HUDEP-2 (cell line): ENCODE measurements at regions not wholly inside any gene's neighbourhood (a gene's known extent, or its start where the extent isn't known, plus 50 kb on each side); places are given as distances from the start of the nearest gene placed in this dataset.
"Not testable (repeated sequence)": the region's sequence is repeated elsewhere in the genome, so short reads cannot be mapped to it uniquely, and the experiment has no call there.

Experiments used
- DNase-seq, 76 experiments: peaks; one replicate each; lab custom pipeline; 2025; ENCODE audit not compliant: unreplicated experiment in 76 of 76; lab: John Stamatoyannopoulos, UW

DNA sequence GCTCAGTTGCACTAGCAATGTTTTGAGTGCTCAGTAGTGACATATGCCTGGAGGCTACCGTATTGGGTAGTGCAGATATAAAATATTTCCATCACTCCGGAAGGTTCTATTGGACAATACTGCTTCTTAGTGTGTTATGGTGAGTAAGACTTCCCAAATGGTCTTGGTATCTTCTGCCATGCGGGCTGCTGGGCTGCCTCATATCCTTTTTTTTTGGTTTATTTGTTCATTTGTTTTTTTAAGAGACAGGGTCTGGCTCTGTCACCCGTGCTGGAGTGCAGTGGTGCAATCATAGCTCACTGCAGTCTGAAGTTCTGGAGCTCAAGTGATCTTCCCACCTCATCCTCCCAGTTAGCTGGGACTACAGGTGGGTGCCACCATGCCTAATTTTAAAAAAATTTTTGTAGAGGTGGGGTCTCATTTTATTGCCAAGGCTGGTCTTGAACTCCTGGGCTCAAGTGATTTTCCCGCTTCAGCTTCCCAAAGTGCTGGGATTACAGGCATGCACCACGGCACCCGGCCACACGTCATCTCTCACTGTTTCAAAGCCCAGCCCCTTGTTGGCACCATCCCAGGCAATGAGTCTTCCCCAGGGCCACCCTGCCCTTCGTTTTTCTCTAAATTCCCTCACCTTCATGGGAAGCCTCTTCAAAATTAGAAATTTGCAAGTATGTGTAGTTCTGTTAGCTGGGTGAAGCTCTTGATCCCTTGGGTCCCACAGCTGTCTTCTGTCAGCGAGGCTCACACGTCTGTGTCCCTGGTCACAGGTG lies 111.0 kb upstream of the KLF14 start:
- no peak for DNase-seq

- DNase-seq: no peak
Observed at GRCh38 chr7:130845581-130846085, 111.6 kb upstream of the KLF14 start.

DNA sequence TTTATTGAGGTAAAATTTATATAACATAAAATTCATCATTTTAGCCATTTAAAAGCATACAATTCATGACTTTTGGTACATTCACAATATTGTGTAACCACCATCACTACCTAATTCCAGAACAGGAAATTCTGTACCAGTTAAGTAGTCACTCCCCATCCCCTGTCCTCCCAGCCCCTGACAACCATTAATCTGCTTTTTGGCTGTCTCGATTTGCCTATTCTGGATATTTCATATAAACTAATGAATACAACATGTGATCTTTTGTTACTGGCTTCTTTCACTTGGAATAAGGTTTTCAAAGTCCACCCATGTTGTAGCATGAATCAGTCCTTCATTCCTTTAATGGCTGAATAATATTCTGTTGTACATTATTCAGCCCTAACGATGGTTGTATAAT lies 115.6 kb upstream of the KLF14 start:
- DNase-seq: no peak

DNA sequence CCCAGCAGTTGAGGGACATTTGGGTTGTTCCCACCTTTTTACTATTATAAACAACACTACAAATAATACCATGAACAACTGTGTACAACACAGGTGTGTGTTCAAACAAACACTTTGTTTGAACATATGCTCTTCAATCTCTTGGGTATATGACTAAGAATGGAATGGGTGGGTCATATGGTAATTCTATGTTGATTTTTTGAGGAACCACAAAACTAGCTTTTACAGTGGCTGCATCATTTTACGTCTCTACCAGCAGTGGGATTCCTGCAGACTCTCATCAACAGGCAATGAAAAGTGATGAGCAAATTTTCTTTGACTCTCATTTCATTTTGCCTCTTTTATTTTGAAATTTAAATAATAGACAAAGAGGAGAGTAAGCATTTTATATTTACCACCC lies 116.9 kb upstream of the KLF14 start:
- DNase-seq: no peak

DNA sequence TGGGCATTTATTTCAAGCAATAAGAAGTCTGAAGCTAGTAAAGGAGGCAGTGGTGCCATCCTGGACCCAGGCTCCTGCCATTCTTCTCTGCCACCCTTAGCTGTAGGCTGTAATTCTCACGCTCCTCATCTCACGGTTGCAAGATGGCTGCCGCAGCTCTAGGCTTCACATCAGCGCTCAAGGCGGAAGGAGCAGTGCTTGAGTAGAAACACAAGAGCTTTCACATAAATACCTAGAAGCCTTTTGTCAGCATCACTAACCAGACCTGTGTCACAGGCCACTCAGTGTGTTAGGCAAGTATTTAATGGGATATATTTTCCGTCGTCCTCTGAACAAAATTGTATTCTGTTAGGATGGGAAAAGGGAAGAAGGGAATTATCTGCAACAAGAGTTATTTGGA lies 118.9 kb upstream of the KLF14 start:
- DNase-seq: no peak

- DNase-seq: no peak
Observed at GRCh38 chr7:130853503-130854279, 119.7 kb upstream of the KLF14 start.

GRCh38 chr7:130854481-130854880 lies 120.5 kb upstream of the KLF14 start:
- DNase-seq: no peak

DNA sequence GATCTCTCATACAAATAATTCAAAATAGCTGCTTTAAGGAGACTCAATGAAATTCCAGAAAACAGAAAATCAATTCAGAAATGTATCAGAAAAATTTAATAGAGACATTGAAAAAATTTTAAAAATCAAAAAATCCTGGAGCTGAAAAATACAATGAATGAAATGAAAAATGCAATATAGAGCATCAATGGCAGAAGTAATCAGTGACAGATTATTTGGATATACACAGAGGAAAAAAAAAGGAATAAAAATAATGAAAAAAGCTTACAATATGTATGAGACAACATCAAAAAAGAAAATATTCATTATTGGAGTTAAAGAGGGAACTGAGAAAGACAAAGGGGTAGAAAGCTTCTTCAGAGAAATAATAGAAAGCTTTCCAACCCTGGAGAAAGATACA lies 122.9 kb upstream of the KLF14 start:
- DNase-seq: no peak

- not testable (repeated sequence) for DNase-seq
Observed at GRCh38 chr7:130860832-130861231, 126.8 kb upstream of the KLF14 start.

- peak in 7 of 76 experiments; percentile 2 to 19 (median 9) for DNase-seq
Observed at GRCh38 chr7:130865408-130866236, 131.6 kb upstream of the KLF14 start.

DNA sequence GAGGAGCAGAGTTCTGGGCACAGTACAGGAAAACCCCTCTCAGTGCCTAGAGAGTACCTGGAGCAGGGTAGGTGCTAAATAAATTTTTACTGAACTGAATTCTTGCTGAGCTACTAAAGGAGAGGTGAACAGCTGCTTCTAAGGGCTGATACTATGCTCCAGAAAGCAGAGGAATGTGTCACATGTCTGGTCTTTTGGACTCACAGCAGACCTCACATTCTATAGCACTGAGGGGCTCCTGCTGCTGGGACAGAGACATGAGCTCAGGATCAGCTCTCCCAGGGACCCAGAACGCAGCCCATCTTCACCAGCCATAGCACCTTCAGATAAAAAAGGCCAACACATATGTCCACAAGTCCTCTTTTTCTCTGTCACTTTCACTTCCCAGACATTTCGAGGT lies 133.0 kb upstream of the KLF14 start:
- no peak for DNase-seq

GRCh38 chr7:130867581-130868136 lies 133.7 kb upstream of the KLF14 start:
- DNase-seq: no peak

GRCh38 chr7:130868139-130868538 lies 134.1 kb upstream of the KLF14 start:
- DNase-seq: no peak

- no peak for DNase-seq
Observed at GRCh38 chr7:130869918-130870317, 135.9 kb upstream of the KLF14 start.

DNA sequence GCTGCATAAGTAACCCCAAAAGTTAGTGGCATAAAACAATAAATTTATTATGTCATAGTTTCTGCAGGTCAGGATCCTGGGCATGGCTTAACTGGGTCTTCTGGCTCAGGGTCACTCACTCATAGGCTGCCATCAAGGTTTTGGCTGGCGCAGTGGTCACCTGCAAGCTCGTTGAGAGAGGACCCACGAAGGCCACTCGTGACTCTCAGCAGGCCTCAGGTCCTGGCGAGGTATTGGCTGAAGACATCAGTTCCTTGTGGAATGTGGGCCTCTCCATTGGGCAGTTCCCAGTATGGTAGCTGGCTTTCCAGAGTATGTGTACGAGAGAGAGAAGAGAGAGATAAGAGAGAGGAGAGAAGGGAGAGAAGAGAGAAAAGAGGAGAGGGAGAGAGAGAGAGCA lies 138.3 kb upstream of the KLF14 start:
- DNase-seq: no peak

GRCh38 chr7:130872756-130873448 lies 138.9 kb upstream of the KLF14 start:
- no peak for DNase-seq

- no peak for DNase-seq
Observed at GRCh38 chr7:130874071-130874915, 140.3 kb upstream of the KLF14 start.

DNA sequence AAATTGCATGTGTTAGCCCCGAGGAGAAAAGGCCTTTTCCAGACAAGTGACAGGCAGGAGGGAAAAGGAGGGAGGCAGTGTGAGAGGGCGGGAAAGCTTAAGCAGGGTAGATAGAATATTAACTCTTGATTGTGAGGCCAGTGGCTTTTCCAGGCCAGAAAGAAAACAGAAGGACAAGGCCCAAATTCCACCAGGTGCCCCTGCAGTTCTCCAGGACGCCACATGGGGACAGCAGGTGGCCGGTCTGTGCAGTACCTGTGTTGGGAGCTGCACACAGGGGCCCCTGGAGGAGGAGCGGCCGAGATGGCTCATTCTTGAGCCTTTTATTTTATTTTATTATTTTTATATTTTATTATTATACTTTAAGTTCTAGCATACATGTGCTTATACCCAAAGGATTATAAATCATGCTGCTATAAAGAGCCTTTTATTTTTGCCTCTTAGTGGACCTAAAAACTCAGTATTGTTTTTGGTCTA lies 141.3 kb upstream of the KLF14 start:
- peak in 19 of 76 experiments; percentile 1 to 45 (median 12) for DNase-seq

GRCh38 chr7:130875901-130876300 lies 141.9 kb upstream of the KLF14 start:
- no peak for DNase-seq
